Mesendoderm (in vitro differentiated cells): ENCODE measurements at regions not wholly inside any gene's neighbourhood (a gene's known extent, or its start where the extent isn't known, plus 50 kb on each side); places are given as distances from the start of the nearest gene placed in this dataset. TPM values are rescaled to one million over a fixed set of nuclear protein-coding genes. Genes with fewer than 3 reads are reported as not detected.

Source experiments
- DNase-seq: peaks from one replicate; pipeline ENCODE4 v3.0.0; 2013
- H2AK5ac ChIP-seq: 2 replicates; pipeline ENCODE4 v1.6.1; 2013; ENCODE audit warnings: low read length, inconsistent platforms
- H2BK120ac ChIP-seq: 2 replicates; pipeline ENCODE4 v1.6.1; 2013; ENCODE audit warnings: low read depth, mild to moderate bottlenecking, low read length, moderate library complexity, mixed read lengths
- H2BK15ac ChIP-seq: replicated peaks from 2 replicates; pipeline ENCODE4 v1.6.1; 2013; ENCODE audit warnings: low read depth, mild to moderate bottlenecking, moderate library complexity
- H2BK5ac ChIP-seq: 2 replicates; pipeline ENCODE4 v1.6.1; 2013; ENCODE audit warnings: low read length, inconsistent platforms
- H3K18ac ChIP-seq: 2 replicates; pipeline ENCODE4 v1.6.1; 2013; ENCODE audit warnings: mild to moderate bottlenecking, low read length, mixed read lengths
- H3K23ac ChIP-seq: one replicate; pipeline ENCODE4 v1.6.1; 2013; ENCODE audit warnings: low read length
- H3K27ac ChIP-seq: 2 replicates; pipeline ENCODE4 v1.5.1; 2013; ENCODE audit warnings: low read depth, mild to moderate bottlenecking, inconsistent platforms, low read length, moderate library complexity
- H3K27me3 ChIP-seq: 2 replicates; pipeline ENCODE4 v1.6.1; 2013; ENCODE audit warnings: low read length, control low read depth, mild to moderate bottlenecking, inconsistent platforms; ENCODE audit not compliant: insufficient read depth, poor library complexity
- H3K36me3 ChIP-seq: 2 replicates; pipeline ENCODE4 v1.6.1; 2013; ENCODE audit warnings: low read length, inconsistent platforms; ENCODE audit not compliant: control insufficient read depth, insufficient read depth
- H3K4ac ChIP-seq: one replicate; pipeline ENCODE4 v1.6.1; 2013; ENCODE audit warnings: low read depth, mild to moderate bottlenecking, low read length, moderate library complexity
- H3K4me1 ChIP-seq: 2 replicates; pipeline ENCODE4 v1.6.1; 2013; ENCODE audit warnings: low read depth, low read length, inconsistent platforms; ENCODE audit not compliant: control insufficient read depth
- H3K4me2 ChIP-seq: 2 replicates; pipeline ENCODE4 v1.6.1; 2013; ENCODE audit warnings: low read length
- H3K4me3 ChIP-seq: 2 replicates; pipeline ENCODE4 v1.5.1; 2013; ENCODE audit warnings: mild to moderate bottlenecking, low read length
- H3K56ac ChIP-seq: one replicate; pipeline ENCODE4 v1.6.1; 2013; ENCODE audit warnings: low read length
- H3K79me1 ChIP-seq: 2 replicates; pipeline ENCODE4 v1.6.1; 2013; ENCODE audit warnings: low read length, inconsistent platforms
- H3K79me2 ChIP-seq: 2 replicates; pipeline ENCODE4 v1.6.1; 2013; ENCODE audit warnings: mild to moderate bottlenecking, low read length; ENCODE audit not compliant: control insufficient read depth, insufficient read depth
- H3K9ac ChIP-seq: 2 replicates; pipeline ENCODE4 v1.6.1; 2013; ENCODE audit warnings: low read length, inconsistent platforms
- H4K5ac ChIP-seq: one replicate; pipeline ENCODE4 v1.6.1; 2013; ENCODE audit warnings: low read length
- H4K8ac ChIP-seq: one replicate; pipeline ENCODE4 v1.6.1; 2013; ENCODE audit warnings: low read depth, mild to moderate bottlenecking, control low read depth, low read length, moderate library complexity
- WGBS: extraction: QIAGEN DNeasy Blood & Tissue Kit; methylation state at CpG from one replicate; pipeline ENCODE4 v1.1.7; 2013; ENCODE audit warnings: low lambda C conversion rate, missing lambda C conversion rate; ENCODE audit not compliant: insufficient coverage; ENCODE audit errors: extremely low coverage; 5-methylcytosine and 5-hydroxymethylcytosine counted together
- small RNA-seq: library from polyadenylated mRNA; stranded (forward); fragments of <200 nt; extraction: miRNeasy Mini kit (QIAGEN cat#:217004); gene quantifications from one replicate; pipeline ENCODE3, GENCODE V24; 2013; ENCODE audit not compliant: insufficient read depth

GRCh38 chr3:109229174-109229847, 87.0 kb downstream of the DPPA2 start:
- Histone ChIP-seq H2BK120ac (no peak overlapping the region), H3K9ac (no peak overlapping the region), H3K27ac (no peak overlapping the region), H2BK15ac (no peak overlapping the region), H3K4me2 (no peak overlapping the region), H3K79me2 (no peaks in the 10 kb centered on the region), H3K4me3 (no peak overlapping the region), H2BK5ac (no peak overlapping the region), H3K4me1 (peaks cover 3% of the 10 kb centered on the region), H3K79me1 (no peaks in the 10 kb centered on the region), H2AK5ac (no peak overlapping the region), H3K56ac (no peak overlapping the region), H3K4ac (no peak overlapping the region), H3K18ac (no peak overlapping the region), H3K23ac (no peak overlapping the region), H4K5ac (no peak overlapping the region), H3K36me3 (no peaks in the 10 kb centered on the region), H3K27me3 (no peaks in the 10 kb centered on the region), H4K8ac (no peak overlapping the region)
- no peak for DNase-seq
- no CpG with 5 or more reads among the region's 3 CpGs for WGBS

- H3K36me3 ChIP-seq, result no peaks in the 10 kb centered on the region
- no peak overlapping the region for H3K27ac ChIP-seq
- no peaks in the 10 kb centered on the region for H3K27me3 ChIP-seq
- DNase-seq, result peak; percentile 84
- H3K18ac ChIP-seq, result peak overlapping the region; percentile 40
- H2BK15ac ChIP-seq, result no peak overlapping the region
- H3K4me3 ChIP-seq, result no peak overlapping the region
- no CpG with 5 or more reads among the region's 5 CpGs for WGBS
- no peak overlapping the region for H2AK5ac ChIP-seq
- H2BK120ac ChIP-seq, result no peak overlapping the region
- H3K9ac ChIP-seq, result no peak overlapping the region
- H3K23ac ChIP-seq, result no peak overlapping the region
- peak overlapping the region; percentile 42 for H3K56ac ChIP-seq
- H3K79me1 ChIP-seq, result no peaks in the 10 kb centered on the region
- no peaks in the 10 kb centered on the region for H3K79me2 ChIP-seq
- H3K4me1 ChIP-seq, result peaks cover 6% of the 10 kb centered on the region
- H2BK5ac ChIP-seq, result no peak overlapping the region
- no peak overlapping the region for H3K4ac ChIP-seq
- H4K8ac ChIP-seq, result no peak overlapping the region
- no peak overlapping the region for H3K4me2 ChIP-seq
- H4K5ac ChIP-seq, result no peak overlapping the region
These were observed 82.0 kb downstream of the DPPA2 start for GRCh38 chr3:109234300-109234699.

GRCh38 chr3:109241459-109242186, 74.7 kb downstream of the DPPA2 start:
- H3K79me2 ChIP-seq, result no peaks in the 10 kb centered on the region
- no peak overlapping the region for H3K4ac ChIP-seq
- H3K4me2 ChIP-seq, result no peak overlapping the region
- no peak overlapping the region for H3K27ac ChIP-seq
- no peak overlapping the region for H4K5ac ChIP-seq
- H3K18ac ChIP-seq, result no peak overlapping the region
- no peak overlapping the region for H3K4me3 ChIP-seq
- DNase-seq, result no peak
- no peak overlapping the region for H3K9ac ChIP-seq
- no peak overlapping the region for H2AK5ac ChIP-seq
- no peak overlapping the region for H3K56ac ChIP-seq
- no peaks in the 10 kb centered on the region for H3K36me3 ChIP-seq
- no peaks in the 10 kb centered on the region for H3K4me1 ChIP-seq
- no peaks in the 10 kb centered on the region for H3K27me3 ChIP-seq
- no peak overlapping the region for H4K8ac ChIP-seq
- WGBS, result no CpG with 5 or more reads among the region's 5 CpGs
- no peak overlapping the region for H2BK5ac ChIP-seq
- H3K79me1 ChIP-seq, result no peaks in the 10 kb centered on the region
- H2BK15ac ChIP-seq, result no peak overlapping the region
- H3K23ac ChIP-seq, result no peak overlapping the region
- H2BK120ac ChIP-seq, result no peak overlapping the region

- H3K79me1 ChIP-seq, result no peaks in the 10 kb centered on the region
- H3K56ac ChIP-seq, result no peak overlapping the region
- H3K4me2 ChIP-seq, result no peak overlapping the region
- no peaks in the 10 kb centered on the region for H3K36me3 ChIP-seq
- H3K4me3 ChIP-seq, result no peak overlapping the region
- H3K4me1 ChIP-seq, result no peaks in the 10 kb centered on the region
- no peak overlapping the region for H3K27ac ChIP-seq
- no peak overlapping the region for H3K23ac ChIP-seq
- no peak overlapping the region for H2BK15ac ChIP-seq
- no peak overlapping the region for H3K18ac ChIP-seq
- H3K4ac ChIP-seq, result no peak overlapping the region
- no peaks in the 10 kb centered on the region for H3K27me3 ChIP-seq
- H4K5ac ChIP-seq, result no peak overlapping the region
- H4K8ac ChIP-seq, result no peak overlapping the region
- no CpG with 5 or more reads among the region's 3 CpGs for WGBS
- H2BK5ac ChIP-seq, result no peak overlapping the region
- H2BK120ac ChIP-seq, result no peak overlapping the region
- H3K9ac ChIP-seq, result no peak overlapping the region
- H3K79me2 ChIP-seq, result no peaks in the 10 kb centered on the region
- no peak for DNase-seq
- H2AK5ac ChIP-seq, result no peak overlapping the region
These were observed 74.2 kb downstream of the DPPA2 start for GRCh38 chr3:109242187-109242523.

Small RNAs in the stretch of these regions (small RNA-seq; reads per million reads assigned to genes)
- gene RNU6-1236P, result not detected
